B cell (primary cell): ENCODE measurements at regions not wholly inside any gene's neighbourhood (a gene's known extent, or its start where the extent isn't known, plus 50 kb on each side); places are given as distances from the start of the nearest gene placed in this dataset.
"Not testable (repeated sequence)": the region's sequence is repeated elsewhere in the genome, so short reads cannot be mapped to it uniquely, and the experiment has no call there.

ENCODE experiments used
- CTCF ChIP-seq: fragments of 200-600 bp; IDR thresholded peaks from one replicate; pipeline ENCODE4 v1.8.0; 2022; ENCODE audit warnings: antibody characterized with exemption, mild to moderate bottlenecking
- EZH2 ChIP-seq: IDR thresholded peaks from 2 replicates; pipeline ENCODE4 v1.6.1; 2012; ENCODE audit warnings: borderline replicate concordance, low read depth, mild to moderate bottlenecking, moderate library complexity, low read length; ENCODE audit not compliant: insufficient read depth, poor library complexity, severe bottlenecking

- not testable (repeated sequence) for TF ChIP-seq CTCF, EZH2
Measured at GRCh38 chr9:32209164-32209563, 175.3 kb upstream of the ACO1 start.
